Body of pancreas (tissue), 4 donors: ENCODE measurements at regions not wholly inside any gene's neighbourhood (a gene's known extent, or its start where the extent isn't known, plus 50 kb on each side); places are given as distances from the start of the nearest gene placed in this dataset.

Experiments
- ATAC-seq: fragments of 150-250 bp; one replicate; pipeline ENCODE4 v1.9.1; 2016
- DNase-seq, 4 donors: peaks; one replicate each; pipeline ENCODE4 v3.0.0-alpha.2; 2019
- H3K27ac ChIP-seq, 4 donors: fragments of 200-600 bp; sonication (generic); 1 replicate in 3 of 4; 2 replicates in 1 of 4; pipeline versions ENCODE4 v1.5.1 to v1.6.1; 2016 to 2019; ENCODE audit warnings: mild to moderate bottlenecking in 1 of 4, mixed read lengths in 1 of 4, moderate library complexity in 1 of 4
- H3K27me3 ChIP-seq, 2 donors: fragments of 200-600 bp; sonication (generic); one replicate each; pipeline ENCODE4 v1.6.0; 2016; ENCODE audit warnings: mild to moderate bottlenecking in 1 of 2
- H3K36me3 ChIP-seq, 2 donors: fragments of 200-600 bp; sonication (generic); replicated peaks in 1 of 2; 2 replicates each; pipeline ENCODE4 v1.5.1; 2016; ENCODE audit warnings: low read depth in 2 of 2; ENCODE audit not compliant: insufficient read depth in 1 of 2
- H3K4me1 ChIP-seq: fragments of 200-600 bp; sonication (generic); one replicate; pipeline ENCODE4 v1.6.0; 2016
- H3K4me3 ChIP-seq, 2 donors: fragments of 200-600 bp; sonication (generic); 1 replicate in 1 of 2; 2 replicates in 1 of 2; pipeline ENCODE4 v1.5.1; 2016 to 2019
- H3K9me3 ChIP-seq, 3 donors: fragments of 200-600 bp; sonication (generic); 1 replicate in 2 of 3; 2 replicates in 1 of 3; pipeline ENCODE4 v1.5.1; 2016
- POLR2A ChIP-seq, 3 donors: fragments of 450-650 bp; IDR thresholded peaks; one replicate each; pipeline ENCODE4 v1.6.1; 2016; ENCODE audit warnings: antibody characterized with exemption in 3 of 3, mild to moderate bottlenecking in 2 of 3
- WGBS, 2 donors: methylation state at CpG; one replicate each; pipeline ENCODE4 v1.1.5; 2017; 5-methylcytosine and 5-hydroxymethylcytosine counted together
- intact Hi-C: fragments of 100-400 bp; cut with DNase I; formaldehyde crosslinking; loops from one replicate; pipeline ENCODE4 v1.15.1; 2023
- TF ChIP-seq, protein P1 (sequence below), 7 experiments: fragments of 450-650 bp in 4 of 7; fragments of 200-600 bp in 3 of 7; sonication (generic) in 3 of 7; IDR thresholded peaks; one replicate each; pipeline ENCODE4 v1.5.1; 2016 to 2019; ENCODE audit warnings: antibody characterized with exemption in 7 of 7

DNA sequence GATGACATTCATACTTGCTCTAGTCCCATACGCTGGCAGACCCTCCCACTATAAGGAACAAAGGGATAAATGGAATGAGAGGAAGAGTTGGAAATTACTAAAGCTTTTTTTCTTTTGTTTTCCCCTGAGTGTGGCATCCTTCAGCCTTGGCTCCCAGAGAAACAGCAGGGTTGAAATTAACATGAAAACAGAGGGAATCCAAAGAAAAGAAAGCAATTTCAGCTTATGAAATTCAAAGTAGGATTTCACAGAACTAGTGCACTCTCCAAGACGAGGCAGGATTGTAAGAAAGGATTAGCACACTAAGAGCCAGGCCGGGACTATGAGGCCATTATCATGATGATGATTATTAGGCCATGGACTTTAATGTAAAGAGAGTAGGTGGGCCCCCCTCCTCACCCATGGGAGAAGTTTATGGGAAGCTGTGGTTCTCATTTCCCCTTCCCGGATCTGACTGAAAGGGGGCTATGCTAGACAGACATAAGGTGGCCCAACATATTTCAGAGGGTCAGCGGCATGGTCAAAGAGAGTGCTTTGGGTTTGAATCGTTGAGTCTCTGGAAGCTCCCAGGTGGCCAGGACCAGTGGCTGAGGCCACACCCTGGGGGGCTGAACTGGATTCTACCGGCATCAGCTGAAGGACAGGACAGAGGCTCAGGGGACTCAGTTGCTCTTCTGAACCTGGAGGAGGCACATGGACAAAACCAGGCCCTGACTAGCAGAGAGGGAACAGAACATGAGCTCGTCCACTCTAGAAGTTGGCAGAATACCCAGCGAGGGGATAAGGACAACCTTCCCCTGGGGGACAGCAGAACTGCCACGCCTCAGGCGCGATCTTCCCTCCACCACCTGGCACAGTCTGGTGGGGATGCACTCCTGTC, 100.1 kb upstream of the ARL4C start:
- H3K9me3 ChIP-seq = no peaks in the 10 kb centered on the region
- WGBS, 2 donors = 65 to 74% methylated on average over 8 to 11 of the region's 12 CpGs
- no peak for TF ChIP-seq POLR2A (IDR thresholded peaks at IDR 0.05)
- TF ChIP-seq, protein P1, sequence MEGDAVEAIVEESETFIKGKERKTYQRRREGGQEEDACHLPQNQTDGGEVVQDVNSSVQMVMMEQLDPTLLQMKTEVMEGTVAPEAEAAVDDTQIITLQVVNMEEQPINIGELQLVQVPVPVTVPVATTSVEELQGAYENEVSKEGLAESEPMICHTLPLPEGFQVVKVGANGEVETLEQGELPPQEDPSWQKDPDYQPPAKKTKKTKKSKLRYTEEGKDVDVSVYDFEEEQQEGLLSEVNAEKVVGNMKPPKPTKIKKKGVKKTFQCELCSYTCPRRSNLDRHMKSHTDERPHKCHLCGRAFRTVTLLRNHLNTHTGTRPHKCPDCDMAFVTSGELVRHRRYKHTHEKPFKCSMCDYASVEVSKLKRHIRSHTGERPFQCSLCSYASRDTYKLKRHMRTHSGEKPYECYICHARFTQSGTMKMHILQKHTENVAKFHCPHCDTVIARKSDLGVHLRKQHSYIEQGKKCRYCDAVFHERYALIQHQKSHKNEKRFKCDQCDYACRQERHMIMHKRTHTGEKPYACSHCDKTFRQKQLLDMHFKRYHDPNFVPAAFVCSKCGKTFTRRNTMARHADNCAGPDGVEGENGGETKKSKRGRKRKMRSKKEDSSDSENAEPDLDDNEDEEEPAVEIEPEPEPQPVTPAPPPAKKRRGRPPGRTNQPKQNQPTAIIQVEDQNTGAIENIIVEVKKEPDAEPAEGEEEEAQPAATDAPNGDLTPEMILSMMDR (IDR thresholded peaks at IDR 0.05) = no peak
- H3K27me3 ChIP-seq = no peaks in the 10 kb centered on the region
- H3K36me3 ChIP-seq = no peaks in the 10 kb centered on the region
- no peak overlapping the region for H3K27ac ChIP-seq
- no peaks in the 10 kb centered on the region for H3K4me1 ChIP-seq
- DNase-seq = no peak
- ATAC-seq = no peak
- no peak overlapping the region for H3K4me3 ChIP-seq
- intact Hi-C loops = no loop called here

DNA sequence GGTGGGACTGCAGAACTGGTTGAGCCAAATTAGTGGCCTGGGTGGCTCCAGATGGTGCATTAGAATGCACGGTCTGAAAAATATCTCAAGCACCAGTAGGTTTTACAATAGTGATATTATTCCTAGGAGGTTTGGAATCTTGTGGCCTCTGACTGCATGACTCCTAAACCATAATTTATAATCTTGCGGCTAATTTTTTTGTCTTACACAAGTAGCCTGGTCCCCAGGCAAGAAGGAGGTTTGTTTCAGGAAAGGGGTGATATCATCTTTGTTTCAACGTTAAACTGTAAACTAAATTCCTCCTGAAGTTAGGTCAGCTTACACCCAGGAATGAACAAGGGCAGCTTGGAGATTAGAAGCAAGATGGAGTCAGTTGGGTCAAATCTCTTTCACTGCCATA, 98.9 kb upstream of the ARL4C start:
- Histone ChIP-seq H3K27ac (no peak overlapping the region), H3K27me3 (no peaks in the 10 kb centered on the region), H3K36me3 (no peaks in the 10 kb centered on the region), H3K9me3 (no peaks in the 10 kb centered on the region), H3K4me1 (no peaks in the 10 kb centered on the region), H3K4me3 (no peak overlapping the region)
- DNase-seq = no peak
- intact Hi-C loops = no loop called here
- 58 to 64% methylated on average over 3 of the region's 3 CpGs for WGBS, 2 donors
- ATAC-seq = no peak
- TF ChIP-seq POLR2A (IDR thresholded peaks at IDR 0.05) = no peak
- TF ChIP-seq, protein P1 (IDR thresholded peaks at IDR 0.05) = no peak

DNA sequence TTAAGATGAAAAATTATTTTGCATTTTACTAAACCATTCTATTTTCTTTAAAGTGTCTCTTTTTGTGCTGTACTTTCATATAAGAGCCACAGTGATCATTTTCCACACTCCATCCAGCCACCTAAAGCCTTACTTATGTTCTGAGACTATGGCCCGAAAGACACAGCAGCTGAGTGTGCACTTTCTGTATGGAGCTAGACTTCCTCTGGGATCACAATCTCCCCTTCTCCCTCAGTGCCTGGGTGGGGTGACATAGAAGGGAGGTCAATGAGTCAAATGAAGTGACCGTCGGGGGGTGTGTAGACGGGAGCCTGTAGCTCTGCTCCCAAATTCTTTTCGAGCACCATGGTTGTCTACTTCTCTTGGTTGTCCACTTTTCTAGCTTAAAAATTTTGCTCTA, 97.8 kb upstream of the ARL4C start:
- H3K4me1 ChIP-seq = no peaks in the 10 kb centered on the region
- 89 to 90% methylated on average over 5 of the region's 5 CpGs for WGBS, 2 donors
- H3K27me3 ChIP-seq = no peaks in the 10 kb centered on the region
- ATAC-seq (no peak), DNase-seq (no peak)
- no peak overlapping the region for H3K27ac ChIP-seq
- no peak overlapping the region for H3K4me3 ChIP-seq
- intact Hi-C loops = no loop called here
- TF ChIP-seq, protein P1 (IDR thresholded peaks at IDR 0.05) = no peak
- TF ChIP-seq POLR2A (IDR thresholded peaks at IDR 0.05) = no peak
- H3K9me3 ChIP-seq = no peaks in the 10 kb centered on the region
- H3K36me3 ChIP-seq = no peaks in the 10 kb centered on the region

DNA sequence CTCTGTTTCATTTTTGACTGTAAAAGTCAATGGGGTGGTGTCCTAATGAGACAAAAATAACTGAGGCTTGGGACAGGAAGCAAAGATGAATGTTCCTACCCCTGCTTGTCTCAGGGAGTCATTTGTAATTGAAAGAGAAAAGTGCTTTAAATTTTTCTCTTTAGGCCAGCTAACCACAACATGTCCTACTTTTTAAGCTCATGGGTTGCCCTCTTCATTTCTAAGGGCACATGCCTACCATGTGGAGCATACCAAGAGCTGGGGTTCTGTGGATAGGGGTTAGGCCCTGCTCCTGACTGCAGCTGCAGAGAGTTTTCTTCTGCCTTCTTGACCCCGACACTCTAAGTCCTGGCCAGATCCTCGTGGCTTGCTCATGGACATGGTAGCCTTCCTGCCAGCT, 96.8 kb upstream of the ARL4C start:
- Histone ChIP-seq H3K4me3 (no peak overlapping the region), H3K27me3 (no peaks in the 10 kb centered on the region), H3K4me1 (no peaks in the 10 kb centered on the region), H3K9me3 (no peaks in the 10 kb centered on the region), H3K36me3 (no peaks in the 10 kb centered on the region), H3K27ac (no peak overlapping the region)
- TF ChIP-seq POLR2A (IDR thresholded peaks at IDR 0.05) = no peak
- TF ChIP-seq, protein P1 (IDR thresholded peaks at IDR 0.05) = no peak
- ATAC-seq (no peak), DNase-seq (no peak)
- WGBS, 2 donors = 56 to 65% methylated on average over 2 of the region's 2 CpGs
- intact Hi-C loops = no loop called here

- DNase-seq = no peak
- no peak overlapping the region for H3K27ac ChIP-seq
Measured at GRCh38 chr2:234592541-234592940, 95.7 kb upstream of the ARL4C start.

More at GRCh38 chr2:234592541-234592940, 95.7 kb upstream of the ARL4C start:
- H3K9me3 ChIP-seq = no peaks in the 10 kb centered on the region
- H3K36me3 ChIP-seq = no peaks in the 10 kb centered on the region
- intact Hi-C loops = no loop called here
- TF ChIP-seq POLR2A (IDR thresholded peaks at IDR 0.05) = no peak
- TF ChIP-seq, protein P1 (IDR thresholded peaks at IDR 0.05) = no peak
- H3K4me1 ChIP-seq = no peaks in the 10 kb centered on the region
- no peaks in the 10 kb centered on the region for H3K27me3 ChIP-seq
- 79 to 83% methylated on average over 5 of the region's 5 CpGs for WGBS, 2 donors
- H3K4me3 ChIP-seq = no peak overlapping the region
- no peak for ATAC-seq
